Hematopoietic multipotent progenitor cell treated with erythropoietin and hydrocortisone succinate and interleukin-3 and kit ligand, for 15 days (in vitro differentiated cells): ENCODE measurements at regions not wholly inside any gene's neighbourhood (a gene's known extent, or its start where the extent isn't known, plus 50 kb on each side); places are given as distances from the start of the nearest gene placed in this dataset.

ENCODE experiments used
- DNase-seq: peaks from one replicate; pipeline ENCODE4 v3.0.0-alpha.2; 2015; ENCODE audit warnings: low spot score

DNA sequence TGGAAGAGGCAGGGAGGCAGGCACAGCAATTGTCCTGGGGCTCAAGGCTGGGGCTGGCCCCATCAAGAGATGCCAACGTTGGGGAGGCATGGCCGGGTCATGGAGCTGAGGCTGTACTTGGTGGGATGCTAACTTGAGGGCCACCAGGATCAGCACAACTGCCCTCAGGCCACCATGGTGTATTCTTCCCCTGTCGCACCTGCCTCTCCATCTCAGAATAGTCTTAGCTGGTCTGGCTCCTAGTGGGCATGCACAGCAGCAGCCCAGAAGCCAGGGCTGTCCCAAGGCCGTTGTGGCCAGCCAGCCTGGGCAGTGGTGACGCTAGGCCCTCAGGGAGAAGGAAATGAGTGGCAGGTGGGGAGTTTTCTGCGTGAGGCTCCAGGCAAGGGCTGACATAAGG, 91.3 kb downstream of the DHCR7 start:
- DNase-seq = no peak

DNA sequence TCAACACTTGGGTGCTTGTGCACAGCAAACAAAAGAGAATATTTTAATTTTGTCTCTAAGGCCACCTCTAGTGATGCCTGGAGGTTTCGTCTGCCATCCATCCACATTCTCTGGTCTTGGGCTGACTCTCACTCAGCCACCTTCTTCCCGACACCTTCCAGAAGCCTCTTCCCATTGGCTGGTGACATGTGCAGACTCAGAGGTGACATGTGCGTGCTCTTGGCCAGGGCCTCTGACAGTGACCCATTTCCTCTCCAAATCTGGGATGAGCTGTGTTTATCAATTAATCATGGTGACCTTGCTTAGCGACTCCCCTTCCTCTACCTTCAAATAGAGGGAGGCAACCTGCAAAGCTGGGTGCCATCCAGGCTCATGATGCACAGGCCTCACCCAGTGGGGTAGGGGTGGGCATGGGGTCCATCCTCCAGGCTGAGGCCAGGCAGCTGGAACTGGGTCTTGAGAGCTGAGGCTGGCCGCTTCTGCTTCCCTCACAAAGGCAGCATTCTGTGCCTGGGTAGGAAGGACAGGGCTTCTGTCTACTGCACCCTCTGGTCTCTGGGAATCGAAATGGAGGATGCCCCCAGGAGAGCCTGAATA, 91.8 kb downstream of the DHCR7 start:
- no peak for DNase-seq

DNA sequence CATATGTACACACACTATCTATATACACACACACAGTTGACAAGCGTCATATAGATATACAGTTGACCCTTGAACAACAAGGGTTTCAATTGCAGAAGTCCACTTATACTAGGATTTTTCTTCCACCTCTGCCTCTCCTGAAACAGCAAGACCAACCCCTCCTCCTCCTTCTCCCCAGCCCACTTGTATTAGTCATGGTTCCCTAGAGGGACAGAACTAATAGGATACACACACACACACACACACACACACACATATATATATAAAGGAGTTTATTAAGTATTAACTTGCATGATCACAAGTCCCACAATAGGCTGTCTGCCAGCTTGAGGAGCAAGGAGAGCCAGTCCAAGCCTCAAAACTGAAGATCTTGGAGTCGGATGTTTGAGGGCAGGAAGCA, 92.9 kb downstream of the DHCR7 start:
- no peak for DNase-seq

DNA sequence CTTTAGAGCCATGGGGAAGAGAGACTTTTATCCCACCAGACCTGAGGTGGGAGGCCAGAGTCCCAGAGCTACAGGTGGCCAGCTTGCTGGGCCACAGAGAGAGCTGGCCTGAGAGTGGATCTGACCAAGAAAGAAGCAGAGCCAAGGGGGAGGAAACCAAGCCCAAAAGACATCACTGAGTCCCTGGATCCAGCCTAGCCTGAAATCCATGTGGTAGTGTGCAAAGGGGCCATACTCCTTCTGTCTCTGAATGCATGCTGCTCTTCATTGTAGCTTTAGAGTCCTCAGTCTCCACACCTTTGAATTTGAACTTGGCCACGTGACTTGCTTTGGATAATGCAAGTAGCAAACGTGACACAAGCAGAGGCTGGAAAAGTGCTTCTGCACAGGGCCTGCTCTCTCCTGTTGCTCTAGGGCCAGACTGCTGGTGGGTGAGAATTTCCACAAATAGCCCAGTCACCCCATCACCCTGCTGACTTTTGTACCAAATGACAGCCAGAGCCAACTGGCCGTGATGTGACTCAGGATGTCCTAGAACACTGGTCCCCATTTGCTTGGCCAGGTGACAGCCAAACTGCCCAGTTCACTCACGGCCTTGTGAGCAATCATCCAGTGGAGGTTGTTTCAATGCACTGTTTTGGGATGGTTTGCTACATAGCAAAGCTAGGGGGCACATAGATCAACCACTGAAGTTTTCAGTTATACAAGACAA, 93.6 kb downstream of the DHCR7 start:
- DNase-seq = no peak

DNA sequence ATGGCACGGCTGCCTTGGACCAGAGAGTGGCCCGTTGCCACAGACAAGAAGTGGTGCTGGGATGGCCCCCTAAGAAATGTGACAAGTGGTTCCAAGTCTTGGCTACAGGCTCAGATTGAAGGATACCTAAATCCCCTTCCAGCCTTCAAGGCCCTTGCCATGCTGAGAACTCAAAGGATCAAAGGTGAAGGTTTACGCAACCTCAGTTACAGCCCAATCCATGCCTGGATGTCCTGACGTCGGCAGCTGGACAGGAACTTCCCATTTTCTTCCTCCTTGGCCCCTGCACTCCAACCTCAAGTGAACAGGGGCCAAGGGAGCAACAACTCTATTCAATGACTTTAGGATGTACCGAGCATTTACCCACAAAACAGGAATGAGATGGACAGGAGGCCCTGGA, 95.4 kb downstream of the DHCR7 start:
- DNase-seq = no peak

DNA sequence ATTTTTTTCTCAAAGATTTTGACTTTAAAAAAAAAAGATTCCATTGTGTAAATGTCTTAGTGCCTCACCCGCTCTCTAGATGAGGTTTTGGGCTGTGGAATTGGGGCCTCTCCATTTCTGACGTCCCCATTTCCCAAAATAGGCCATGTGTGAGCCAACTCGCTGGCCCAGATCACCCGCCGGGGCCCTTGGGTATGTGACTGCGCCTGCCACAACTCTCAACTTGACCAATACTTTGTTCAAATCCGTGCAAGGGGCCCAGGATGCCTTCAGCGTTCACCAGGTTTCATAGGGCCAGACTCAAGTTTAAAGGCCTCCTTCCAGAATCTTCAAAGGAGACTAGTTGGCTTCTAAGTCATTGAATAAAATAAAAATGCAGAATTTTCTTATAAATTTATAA, 96.0 kb downstream of the DHCR7 start:
- no peak for DNase-seq

DNA sequence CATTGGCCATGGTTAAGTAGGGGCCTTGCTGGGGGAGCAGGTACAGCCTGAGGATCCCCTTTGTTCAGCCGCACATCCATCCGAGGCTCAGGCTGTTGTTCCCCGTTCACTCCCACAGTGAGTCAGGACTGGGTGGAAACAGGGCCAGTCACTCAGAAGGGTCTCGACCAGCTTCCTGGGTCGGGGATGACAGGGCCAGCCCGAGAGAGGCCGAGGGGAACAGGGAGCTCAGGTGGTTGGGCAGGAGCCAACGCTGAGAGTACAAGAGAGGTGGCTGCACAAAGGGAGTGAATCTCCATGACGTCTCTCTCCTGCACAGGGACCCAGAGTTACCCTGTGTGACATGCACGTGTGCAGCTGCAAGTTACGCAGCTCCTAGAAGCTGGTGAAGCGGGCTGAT, 97.2 kb upstream of the SHANK2 start:
- DNase-seq = no peak

DNA sequence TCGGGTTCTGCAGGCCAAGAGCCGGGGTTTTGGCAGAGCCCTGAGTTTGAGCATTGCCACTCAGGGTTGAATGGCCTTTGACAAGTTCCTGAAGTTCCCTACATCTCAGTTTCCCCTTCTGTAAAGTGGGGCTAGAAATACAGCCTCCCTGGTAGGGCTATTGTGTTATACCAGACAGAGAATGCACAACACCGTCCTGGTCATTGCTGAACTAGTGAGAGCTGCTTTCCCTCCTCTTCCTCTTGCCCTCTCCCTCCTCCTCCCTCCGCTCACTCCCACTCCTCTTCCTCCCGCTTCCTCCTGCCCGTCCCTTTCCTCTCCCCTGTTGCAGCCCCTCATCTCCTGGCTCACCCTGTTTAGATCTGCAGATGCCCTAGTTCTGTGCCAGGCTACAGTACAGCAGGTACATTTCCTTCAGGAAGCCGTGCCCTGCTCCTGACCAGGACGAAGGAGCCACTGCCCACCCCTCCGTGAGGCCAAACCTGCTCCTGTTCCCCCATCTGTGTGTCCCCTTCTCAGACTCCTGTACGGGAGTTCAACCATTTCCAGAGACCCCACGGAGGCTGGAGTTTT, 91.5 kb upstream of the SHANK2 start:
- no peak for DNase-seq

DNA sequence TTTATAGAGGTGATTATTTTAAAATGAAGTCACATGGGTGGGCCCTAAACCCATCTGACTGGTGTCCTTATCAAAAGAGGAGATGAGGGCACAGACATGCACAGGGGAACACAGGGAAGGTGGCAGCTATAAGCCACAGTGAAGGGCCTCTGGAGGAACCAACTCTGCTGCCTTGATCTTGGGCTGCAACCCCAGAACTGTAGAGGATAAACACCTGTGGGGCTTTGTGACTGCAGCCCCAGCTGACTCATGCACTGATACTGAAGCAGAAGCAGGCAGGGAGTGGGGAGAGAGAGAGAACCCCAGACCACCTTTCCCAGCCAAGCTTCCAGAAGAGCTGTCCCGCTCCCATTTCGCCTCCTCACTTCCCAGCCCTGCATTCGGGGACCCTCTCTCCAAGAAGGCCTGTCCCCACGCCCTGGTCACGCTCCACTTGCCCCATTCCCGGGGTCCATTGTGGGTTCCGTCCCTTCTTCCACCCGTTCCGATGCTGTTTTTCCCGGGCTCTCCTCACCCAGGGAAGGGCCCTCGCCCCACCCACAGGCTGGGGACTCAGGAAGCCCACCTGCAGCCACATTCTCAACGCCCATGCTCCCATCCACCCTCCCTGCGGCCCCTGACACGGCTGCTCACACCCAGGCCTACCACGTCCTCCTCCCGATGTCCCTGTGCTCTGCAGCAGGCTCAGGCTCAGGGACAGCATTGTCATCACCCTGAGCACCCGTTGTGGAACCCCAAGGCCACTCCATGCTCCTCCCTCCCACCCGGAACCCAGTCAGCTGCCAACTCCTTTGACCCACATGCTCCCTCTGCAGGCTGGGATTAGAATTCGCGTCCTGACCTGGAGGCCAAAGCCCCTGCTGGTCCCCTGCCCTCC, 90.8 kb upstream of the SHANK2 start:
- DNase-seq = peak; percentile 3

DNA sequence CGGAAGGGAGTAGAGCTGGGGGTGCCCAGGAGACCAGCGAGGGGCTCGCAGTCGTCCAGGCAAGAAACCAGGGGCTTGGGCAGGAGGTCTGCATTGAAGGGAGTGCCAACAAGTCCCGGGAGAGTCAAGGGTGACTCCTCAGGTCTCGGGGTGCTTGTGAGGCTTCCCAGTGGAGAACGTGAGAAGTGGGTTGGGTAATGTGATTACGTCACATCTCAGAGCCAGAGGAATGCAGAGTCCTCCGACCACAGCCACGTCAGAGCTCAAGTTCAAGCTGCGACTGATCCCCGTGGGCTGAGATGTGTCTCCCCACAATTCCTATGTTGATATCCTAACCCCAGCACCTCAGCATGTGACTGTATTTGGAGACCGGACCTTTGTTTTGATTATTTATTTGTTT, 89.7 kb upstream of the SHANK2 start:
- DNase-seq = no peak

DNA sequence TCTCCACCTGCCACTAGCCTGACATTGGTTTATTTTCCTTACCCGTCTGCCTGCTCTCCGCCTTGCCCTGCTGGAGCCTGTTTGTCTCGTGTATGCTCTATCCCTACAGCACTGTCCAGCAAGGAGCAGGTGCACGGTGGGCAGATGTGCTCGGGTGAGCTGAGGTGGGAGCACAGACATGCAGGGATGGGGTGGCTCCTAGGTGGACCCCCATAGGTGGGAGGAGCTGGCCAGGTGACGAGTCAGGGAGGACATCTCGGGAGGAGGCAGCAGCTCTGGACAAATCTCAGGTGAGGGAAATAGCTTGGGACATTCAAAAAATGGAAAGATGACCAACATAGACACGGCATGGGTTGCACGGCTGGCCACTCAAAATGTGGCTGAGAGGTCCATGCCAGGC, 89.2 kb upstream of the SHANK2 start:
- DNase-seq = no peak

DNA sequence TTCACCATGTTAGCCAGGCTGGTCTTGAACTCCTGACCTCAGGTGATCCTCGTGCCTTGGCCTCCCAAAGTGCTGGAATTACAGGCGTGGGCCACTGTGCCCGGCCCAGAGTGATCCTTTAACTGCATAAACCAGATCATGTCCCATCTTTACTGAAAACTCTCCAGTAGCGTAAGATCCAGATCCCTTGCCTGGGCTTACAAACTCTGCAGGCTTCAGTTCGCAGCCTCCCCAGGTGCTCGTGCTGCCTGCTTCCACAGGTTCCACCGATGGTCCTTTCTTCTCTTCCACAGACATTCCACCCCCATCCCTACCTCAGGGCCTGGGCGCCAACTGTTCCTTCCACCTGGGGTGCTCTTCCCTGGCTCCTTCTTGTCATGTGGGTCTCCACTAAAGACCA, 88.8 kb upstream of the SHANK2 start:
- no peak for DNase-seq

DNA sequence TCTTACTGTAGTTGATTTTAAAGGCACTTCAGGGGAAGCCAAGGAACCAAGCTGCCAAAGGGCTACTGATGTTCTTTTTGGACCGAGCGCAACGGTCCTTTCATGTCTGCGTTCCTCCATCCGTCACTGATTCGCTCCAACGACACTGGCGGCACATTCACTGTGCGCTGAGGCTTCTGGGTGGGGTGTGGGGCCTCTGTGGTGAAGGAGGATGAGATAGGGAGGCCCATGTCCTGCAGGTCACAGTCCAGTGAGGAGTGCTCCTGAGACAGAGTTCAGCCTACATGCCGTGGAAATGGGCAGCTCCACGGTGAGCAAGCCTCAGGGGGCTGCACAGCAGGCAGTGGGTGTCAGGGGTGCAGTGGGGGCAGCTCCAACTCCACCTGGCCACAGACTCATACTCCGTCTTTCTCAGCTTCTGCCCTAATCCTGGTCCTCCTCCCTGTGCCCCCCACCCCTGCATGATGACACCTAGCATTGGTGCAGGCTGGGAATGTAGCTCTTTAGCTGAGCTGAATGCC, 87.8 kb upstream of the SHANK2 start:
- no peak for DNase-seq

DNA sequence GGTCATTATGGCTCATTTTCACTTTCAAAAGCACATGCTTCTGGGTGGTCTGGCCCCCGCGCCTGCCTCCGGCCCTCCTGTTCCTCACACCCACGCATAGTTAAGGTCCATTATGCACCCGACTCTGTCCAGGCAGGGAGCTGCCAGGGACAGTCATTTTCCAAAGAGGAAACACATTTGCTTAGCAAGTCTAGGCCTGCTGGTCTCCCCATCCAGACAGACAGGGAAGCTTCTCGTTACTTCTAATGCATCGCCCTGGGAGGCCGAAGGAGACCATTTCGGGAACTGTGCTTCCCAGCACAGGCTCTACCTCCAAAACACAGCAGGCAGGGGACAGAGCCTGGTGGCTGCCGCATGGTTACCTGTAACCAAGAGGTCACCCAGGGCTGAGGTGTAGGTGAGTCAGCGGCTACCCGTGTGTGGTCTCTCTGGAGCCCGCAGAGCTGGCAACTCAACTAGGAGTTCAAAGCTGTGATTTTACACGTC, 87.1 kb upstream of the SHANK2 start:
- DNase-seq = no peak

DNA sequence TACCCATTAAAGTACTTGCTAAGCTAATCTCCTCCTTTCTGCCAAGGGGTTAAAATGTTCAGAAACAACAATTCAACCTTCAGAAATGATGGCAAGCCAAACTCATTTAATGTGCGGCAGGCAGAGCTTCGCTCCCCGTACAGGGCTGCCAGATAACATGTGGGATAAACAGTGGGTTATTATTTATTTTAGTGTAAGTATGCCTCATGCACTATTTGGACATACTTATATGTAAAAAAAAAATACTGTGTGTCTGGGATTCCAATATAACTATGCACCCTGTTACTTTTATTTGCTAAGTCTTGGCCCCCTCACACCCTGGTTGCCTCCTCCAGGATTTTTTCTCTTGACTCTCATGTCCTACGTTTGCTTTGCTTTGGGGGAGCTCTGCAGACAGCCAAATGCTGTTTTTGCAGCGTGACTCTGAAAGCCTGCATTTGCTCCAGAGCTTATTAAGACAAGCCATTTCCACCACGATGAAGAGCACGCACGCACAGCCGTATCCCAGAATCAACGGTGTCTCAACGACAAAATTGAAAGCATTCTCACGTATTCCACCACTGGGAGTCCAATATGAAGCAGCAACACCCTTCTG, 86.5 kb upstream of the SHANK2 start:
- no peak for DNase-seq

DNA sequence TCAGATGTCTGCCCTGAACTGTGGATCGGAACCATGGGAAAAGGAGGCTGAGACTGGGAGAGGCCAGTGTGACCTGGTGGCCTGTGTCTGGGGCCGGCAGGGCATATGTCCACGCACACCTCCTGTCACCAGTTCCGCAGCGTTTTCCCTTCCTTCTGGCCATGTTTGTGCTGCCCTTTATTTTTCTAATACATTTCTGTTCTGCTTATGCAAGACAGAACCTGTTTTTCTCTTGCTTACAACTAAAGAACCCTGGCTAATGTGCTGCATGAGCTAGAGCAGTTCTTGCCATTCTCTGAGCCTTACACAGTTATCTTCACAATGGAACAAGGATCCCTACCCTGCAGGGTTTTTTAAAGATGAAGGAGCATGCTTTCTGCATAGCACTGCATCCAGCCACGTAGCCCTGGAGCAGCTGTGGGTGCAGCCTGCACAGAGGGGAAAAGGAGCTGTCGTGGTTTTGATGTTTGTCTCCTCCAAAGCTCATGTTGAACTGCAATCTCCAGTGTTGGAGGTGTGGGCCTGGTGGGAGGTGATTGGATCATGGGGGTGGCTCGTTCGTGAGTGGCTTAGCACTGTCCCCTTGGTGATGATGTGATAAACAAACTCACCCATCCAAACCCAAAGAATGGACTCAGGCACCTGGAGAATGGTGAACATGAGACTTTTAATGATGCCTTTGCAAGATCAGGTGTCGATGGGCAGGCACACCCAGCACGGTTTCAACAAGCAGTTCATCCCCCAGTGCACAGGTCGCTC, 84.8 kb upstream of the SHANK2 start:
- DNase-seq = no peak

DNA sequence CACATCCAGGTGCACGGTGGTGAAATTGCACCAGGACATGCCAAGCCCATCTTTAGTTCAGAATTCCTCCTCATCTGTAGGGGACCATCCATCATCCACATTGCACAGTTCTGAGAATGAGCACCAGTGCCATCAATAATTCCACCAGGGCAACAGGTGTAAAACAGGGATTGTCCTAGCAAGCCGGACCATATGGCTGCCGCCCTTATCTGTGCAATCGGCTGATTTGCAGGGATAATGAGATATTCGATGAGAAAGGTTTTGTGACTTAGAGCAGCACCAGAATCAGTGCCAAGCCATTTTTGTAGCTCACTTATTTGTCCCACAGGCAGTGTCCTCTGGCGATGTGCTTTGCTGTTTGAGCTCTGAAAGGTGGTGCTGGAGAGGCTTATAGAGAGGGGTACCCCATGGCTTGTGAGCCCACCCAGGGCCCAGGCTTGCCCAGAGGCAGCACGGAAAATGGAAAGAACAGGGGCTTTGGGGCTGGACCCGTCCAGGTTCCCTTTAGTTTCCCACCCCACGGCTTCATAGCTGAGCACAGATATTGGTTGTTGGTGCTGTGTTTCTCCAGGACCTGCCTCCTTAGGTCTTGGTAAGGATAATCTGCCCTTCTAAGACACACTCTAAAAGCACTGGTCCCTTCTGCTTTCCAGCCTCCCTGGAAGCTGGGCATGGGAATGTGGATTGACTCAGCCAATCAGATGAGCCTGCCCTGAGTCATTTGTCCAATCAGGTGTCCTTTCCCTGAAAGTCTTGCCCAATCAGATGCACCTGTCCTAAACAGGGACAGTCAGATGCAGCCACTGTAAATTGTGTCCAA, 84.0 kb upstream of the SHANK2 start:
- no peak for DNase-seq

DNA sequence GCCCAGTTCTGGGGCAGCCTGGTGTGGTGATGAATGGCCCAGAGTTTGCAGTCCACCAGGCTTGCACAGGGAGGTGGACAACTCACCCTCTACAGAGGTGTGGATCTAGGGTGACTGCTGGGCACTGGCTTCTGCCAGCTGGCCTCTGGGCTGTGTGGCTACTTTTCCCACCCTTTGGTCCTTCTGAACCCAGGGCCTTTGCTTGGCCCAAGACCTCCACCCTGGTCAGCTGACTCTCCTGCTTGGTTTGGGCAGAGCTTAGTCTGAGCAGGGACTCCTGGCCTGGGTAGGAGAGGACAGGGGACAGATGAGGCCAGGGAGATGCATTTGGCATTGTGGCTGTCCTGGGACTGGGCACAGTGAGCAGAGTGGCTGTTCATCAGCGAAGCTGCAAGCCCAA, 83.0 kb upstream of the SHANK2 start:
- no peak for DNase-seq

DNA sequence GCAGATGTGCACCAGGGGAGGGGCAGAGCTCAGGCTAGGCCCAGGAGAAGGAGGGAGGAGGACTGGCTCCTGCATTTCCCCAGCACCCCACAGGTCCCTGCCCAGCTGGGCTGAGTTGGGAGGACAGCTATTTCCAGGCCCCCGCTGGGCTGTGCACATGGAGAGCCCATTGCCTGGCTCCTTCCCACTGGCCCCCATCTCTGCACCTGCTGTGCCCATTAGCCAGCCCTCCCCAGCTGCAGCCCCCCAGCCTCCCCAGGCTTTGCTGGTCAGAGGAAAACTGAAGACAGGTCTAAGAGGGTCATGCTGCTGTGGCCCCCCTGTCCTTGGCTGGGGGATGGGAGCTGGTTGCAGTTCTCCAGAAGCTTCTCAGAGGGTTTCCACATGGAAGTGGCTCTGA, 81.8 kb upstream of the SHANK2 start:
- no peak for DNase-seq

DNA sequence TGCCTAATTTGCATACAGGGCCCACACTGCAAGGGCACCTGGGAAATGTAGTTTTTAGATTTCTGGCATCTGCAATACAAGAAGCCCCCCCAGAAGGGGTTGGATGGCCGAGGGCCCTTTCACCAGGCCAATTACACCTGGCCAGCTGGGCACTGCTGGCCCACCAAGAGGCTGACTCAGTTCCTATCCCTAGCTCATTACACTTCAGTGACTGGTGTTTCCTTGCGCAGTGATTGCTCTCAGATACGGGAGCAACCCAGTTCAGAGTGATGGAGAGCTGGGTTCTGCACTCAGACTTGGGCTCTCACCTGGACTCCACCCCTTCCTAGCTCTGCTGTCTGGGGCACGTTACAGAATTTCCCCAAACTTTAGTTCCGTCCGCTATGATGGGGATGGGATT, 81.1 kb upstream of the SHANK2 start:
- no peak for DNase-seq

DNA sequence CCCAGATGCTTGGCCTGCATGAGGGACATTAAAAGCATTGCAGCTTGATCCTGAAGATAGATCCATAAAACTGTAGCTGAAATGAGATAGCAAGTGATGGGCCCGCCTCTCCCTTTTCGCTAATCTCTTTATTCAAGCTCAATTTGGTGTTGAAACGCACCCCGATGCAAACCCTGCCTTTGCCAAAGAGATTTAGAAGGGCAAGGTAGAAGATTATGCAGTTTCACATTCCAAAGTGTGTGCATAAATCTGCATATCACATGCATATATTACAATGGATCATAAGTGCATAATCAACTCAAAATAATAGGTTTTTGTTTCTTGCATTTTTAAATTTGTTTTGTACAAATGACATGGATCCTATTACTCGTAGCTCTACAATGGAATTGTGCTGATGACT, 80.1 kb upstream of the SHANK2 start:
- no peak for DNase-seq
